ENCODE measurements at regions not wholly inside any gene's neighbourhood (a gene's known extent, or its start where the extent isn't known, plus 50 kb on each side); places are given as distances from the start of the nearest gene placed in this dataset.

DNA sequence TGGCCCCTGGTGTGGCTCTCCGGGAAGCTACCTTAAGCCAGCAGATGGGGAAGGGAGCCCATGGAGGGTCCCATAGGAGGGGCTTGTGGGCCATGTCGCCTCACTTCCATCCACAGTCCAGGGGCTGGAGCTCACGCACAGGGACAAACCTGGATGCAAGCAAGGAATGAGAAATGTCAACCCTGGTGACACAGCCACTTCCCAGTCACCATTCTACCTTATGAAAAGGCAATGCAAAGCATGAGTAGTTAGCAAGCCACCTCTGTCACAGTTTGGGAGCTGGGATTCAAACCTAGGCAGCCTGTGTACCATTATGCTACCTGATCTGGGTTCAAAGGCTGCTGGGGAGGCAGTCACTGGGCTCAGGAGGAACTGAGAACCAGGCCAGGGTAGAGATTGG lies 170.0 kb upstream of the KLHL29 start:
- no peak for TF ChIP-seq EZH2 (IDR thresholded peaks at IDR 0.05; ENCODE audit: borderline replicate concordance, low read depth, low read length, severe bottlenecking)
- TF ChIP-seq, protein P1, sequence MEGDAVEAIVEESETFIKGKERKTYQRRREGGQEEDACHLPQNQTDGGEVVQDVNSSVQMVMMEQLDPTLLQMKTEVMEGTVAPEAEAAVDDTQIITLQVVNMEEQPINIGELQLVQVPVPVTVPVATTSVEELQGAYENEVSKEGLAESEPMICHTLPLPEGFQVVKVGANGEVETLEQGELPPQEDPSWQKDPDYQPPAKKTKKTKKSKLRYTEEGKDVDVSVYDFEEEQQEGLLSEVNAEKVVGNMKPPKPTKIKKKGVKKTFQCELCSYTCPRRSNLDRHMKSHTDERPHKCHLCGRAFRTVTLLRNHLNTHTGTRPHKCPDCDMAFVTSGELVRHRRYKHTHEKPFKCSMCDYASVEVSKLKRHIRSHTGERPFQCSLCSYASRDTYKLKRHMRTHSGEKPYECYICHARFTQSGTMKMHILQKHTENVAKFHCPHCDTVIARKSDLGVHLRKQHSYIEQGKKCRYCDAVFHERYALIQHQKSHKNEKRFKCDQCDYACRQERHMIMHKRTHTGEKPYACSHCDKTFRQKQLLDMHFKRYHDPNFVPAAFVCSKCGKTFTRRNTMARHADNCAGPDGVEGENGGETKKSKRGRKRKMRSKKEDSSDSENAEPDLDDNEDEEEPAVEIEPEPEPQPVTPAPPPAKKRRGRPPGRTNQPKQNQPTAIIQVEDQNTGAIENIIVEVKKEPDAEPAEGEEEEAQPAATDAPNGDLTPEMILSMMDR (IDR thresholded peaks at IDR 0.05; ENCODE audit: borderline replicate concordance, extremely low read depth, low read length, poor library complexity, severe bottlenecking): no peak

All from DND-41 (cell line).